HG03045 (cell line): ENCODE measurements at regions not wholly inside any gene's neighbourhood (a gene's known extent, or its start where the extent isn't known, plus 50 kb on each side); places are given as distances from the start of the nearest gene placed in this dataset.

ENCODE experiments used
- ATAC-seq: cut with Tn5 transposase; IDR thresholded peaks from one replicate; pipeline ENCODE4 v1.9.1; 2021; ENCODE audit warnings: mild to moderate bottlenecking, moderate library complexity; ENCODE audit not compliant: unreplicated experiment

GRCh38 chr21:21605521-21605920 is 607.3 kb downstream of the NCAM2 start:
- ATAC-seq: no peak

- no peak for ATAC-seq
These were observed 607.8 kb downstream of the NCAM2 start for GRCh38 chr21:21606041-21606440.

- no peak for ATAC-seq
These were observed 614.3 kb downstream of the NCAM2 start for GRCh38 chr21:21612466-21612865.

GRCh38 chr21:21614966-21615365 is 616.8 kb downstream of the NCAM2 start:
- no peak for ATAC-seq

- ATAC-seq: no peak
These were observed 624.4 kb downstream of the NCAM2 start for GRCh38 chr21:21622460-21623234.

GRCh38 chr21:21624674-21625073 is 626.5 kb downstream of the NCAM2 start:
- no peak for ATAC-seq

- no peak for ATAC-seq
These were observed 633.8 kb downstream of the NCAM2 start for GRCh38 chr21:21631961-21632360.

GRCh38 chr21:21632926-21633325 is 634.7 kb downstream of the NCAM2 start:
- ATAC-seq: no peak

GRCh38 chr21:21661741-21662140 is 663.5 kb downstream of the NCAM2 start:
- ATAC-seq: no peak

GRCh38 chr21:21662776-21663175 is 664.6 kb downstream of the NCAM2 start:
- no peak for ATAC-seq

GRCh38 chr21:21664871-21665270 is 666.7 kb downstream of the NCAM2 start:
- ATAC-seq: no peak

- no peak for ATAC-seq
These were observed 668.5 kb downstream of the NCAM2 start for GRCh38 chr21:21666689-21667088.

- no peak for ATAC-seq
These were observed 670.0 kb downstream of the NCAM2 start for GRCh38 chr21:21668198-21668597.

GRCh38 chr21:21673959-21674358 is 675.8 kb downstream of the NCAM2 start:
- no peak for ATAC-seq

GRCh38 chr21:21675601-21676000 is 677.4 kb downstream of the NCAM2 start:
- no peak for ATAC-seq

GRCh38 chr21:21682172-21682571 is 684.0 kb downstream of the NCAM2 start:
- no peak for ATAC-seq

GRCh38 chr21:21688889-21689288 is 690.7 kb downstream of the NCAM2 start:
- no peak for ATAC-seq

GRCh38 chr21:21690068-21690665 is 692.0 kb downstream of the NCAM2 start:
- ATAC-seq: no peak

- ATAC-seq: no peak
These were observed 714.7 kb downstream of the NCAM2 start for GRCh38 chr21:21712748-21713520.

GRCh38 chr21:21713651-21714180 is 715.5 kb downstream of the NCAM2 start:
- no peak for ATAC-seq

GRCh38 chr21:21714426-21714825 is 716.2 kb downstream of the NCAM2 start:
- no peak for ATAC-seq
